GM12865 (cell line): ENCODE measurements at regions not wholly inside any gene's neighbourhood (a gene's known extent, or its start where the extent isn't known, plus 50 kb on each side); places are given as distances from the start of the nearest gene placed in this dataset.

Experiments
- DNase-seq: peaks from one replicate; pipeline ENCODE4 v3.0.0; 2010; ENCODE audit warnings: low read depth
- H3K4me3 ChIP-seq: 2 replicates; pipeline ENCODE4 v1.5.1; 2011; ENCODE audit warnings: mild to moderate bottlenecking, low read depth, low read length, control low read depth
- CTCF ChIP-seq: IDR thresholded peaks from 2 replicates; pipeline ENCODE4 v1.5.1; 2011; ENCODE audit warnings: low read length, control low read depth, low read depth, inconsistent platforms; ENCODE audit not compliant: insufficient read depth; ENCODE audit errors: missing control alignments

GRCh38 chrX:13123247-13123856, 78.9 kb upstream of the FAM9C start:
- no peak for DNase-seq
- TF ChIP-seq CTCF: no peak
- H3K4me3 ChIP-seq: no peak overlapping the region

GRCh38 chrX:13121020-13121555, 76.7 kb upstream of the FAM9C start:
- DNase-seq: no peak
- no peak overlapping the region for H3K4me3 ChIP-seq
- TF ChIP-seq CTCF: no peak

GRCh38 chrX:13120017-13120416, 75.6 kb upstream of the FAM9C start:
- TF ChIP-seq CTCF: no peak
- DNase-seq: no peak
- H3K4me3 ChIP-seq: no peak overlapping the region

GRCh38 chrX:13119386-13119785, 75.0 kb upstream of the FAM9C start:
- H3K4me3 ChIP-seq: no peak overlapping the region
- no peak for TF ChIP-seq CTCF
- DNase-seq: no peak

GRCh38 chrX:13115146-13115855, 70.9 kb upstream of the FAM9C start:
- no peak for DNase-seq
- no peak overlapping the region for H3K4me3 ChIP-seq
- no peak for TF ChIP-seq CTCF

- no peak for DNase-seq
- H3K4me3 ChIP-seq: no peak overlapping the region
- no peak for TF ChIP-seq CTCF
Observed at GRCh38 chrX:13112499-13112898, 68.1 kb upstream of the FAM9C start.
